K562 (cell line): ENCODE measurements at regions not wholly inside any gene's neighbourhood (a gene's known extent, or its start where the extent isn't known, plus 50 kb on each side); places are given as distances from the start of the nearest gene placed in this dataset.
A peak's percentile ranks its signal among the peaks of the same experiment; 100 is the strongest.

ENCODE experiments used
- ATAC-seq: fragments of 200-7000 bp; cut with Tn5 transposase; 3 replicates; pipeline ENCODE4 v1.9.1; 2020; ENCODE audit warnings: moderate library complexity
- BruUV-seq: library from RNA; stranded (reverse); fragments of 400-500 nt; replicated peaks from 2 replicates; lab custom pipeline; 2021; lab: Mats Ljungman, UMichigan
- CTCF ChIA-PET: fragments of 300-600 bp; formaldehyde crosslinking; extraction: SDS; loops from one replicate; lab custom pipeline; 2021; ENCODE audit warnings: low intra/inter-chr PET ratio; lab: Yijun Ruan, JAX
- POLR2A ChIA-PET: fragments of 300-600, 350-650 bp; sonication (Branson Sonifier 250); formaldehyde crosslinking; extraction: SDS; loops from one replicate; lab custom pipeline; 2021; ENCODE audit warnings: antibody characterized with exemption, inconsistent platforms; lab: Yijun Ruan, JAX
- DNase-seq, 4 experiments: peaks; one replicate each; pipeline versions ENCODE4 v3.0.0 to v3.0.0-alpha.2; 2011 to 2018; ENCODE audit warnings: low spot score in 3 of 4, mixed read lengths in 3 of 4; ENCODE audit errors: extremely low read depth in 1 of 4
- FAIRE-seq: peaks from 2 replicates; lab custom pipeline; 2011; peaks lifted over from hg19 to GRCh38; lab: Jason Lieb, UNC
- H2AFZ ChIP-seq: 2 replicates; pipeline ENCODE4 v1.6.0; 2011; ENCODE audit warnings: low read depth, low read length, control low read depth, inconsistent platforms
- H3K27ac ChIP-seq: fragments of 200-600 bp; 3 replicates; pipeline ENCODE4 v1.8.0; 2011; ENCODE audit warnings: low read depth, mild to moderate bottlenecking, control low read depth, inconsistent platforms, low read length, moderate library complexity, mixed read lengths; ENCODE audit errors: extremely low read depth
- H3K27me3 ChIP-seq, 2 experiments: fragments of 300-600 bp in 1 of 2; 2 replicates in 1 of 2; 3 replicates in 1 of 2; pipeline versions ENCODE4 v1.6.0 to v1.8.0; 2011; ENCODE audit warnings: inconsistent platforms in 2 of 2, low read length in 2 of 2, mild to moderate bottlenecking in 1 of 2, mixed read lengths in 1 of 2, moderate library complexity in 1 of 2; ENCODE audit not compliant: control insufficient read depth in 2 of 2, insufficient read depth in 2 of 2
- H3K36me3 ChIP-seq: fragments of 300-600 bp; 3 replicates; pipeline ENCODE4 v1.8.0; 2011; ENCODE audit warnings: mild to moderate bottlenecking, low read length, inconsistent platforms; ENCODE audit not compliant: control insufficient read depth, insufficient read depth
- H3K4me1 ChIP-seq, 2 experiments: fragments of 200-600 bp in 1 of 2; replicated peaks in 1 of 2; 2 replicates in 1 of 2; 3 replicates in 1 of 2; pipeline versions ENCODE4 v1.5.1 to v1.8.0; 2011; ENCODE audit warnings: inconsistent platforms in 2 of 2, low read length in 2 of 2, mild to moderate bottlenecking in 1 of 2, mixed read lengths in 1 of 2, moderate library complexity in 1 of 2; ENCODE audit not compliant: control insufficient read depth in 2 of 2, insufficient read depth in 2 of 2
- H3K4me2 ChIP-seq: 2 replicates; pipeline ENCODE4 v1.6.1; 2011; ENCODE audit warnings: low read length, control low read depth, inconsistent platforms, mixed read lengths; ENCODE audit not compliant: insufficient read depth
- H3K4me3 ChIP-seq: fragments of 200-600 bp; sonication (generic), shearing (Covaris generic); 2 replicates; pipeline ENCODE4 v1.5.1; 2016; ENCODE audit warnings: control low read depth, inconsistent platforms
- H3K79me2 ChIP-seq: fragments of 200-600 bp; 3 replicates; pipeline ENCODE4 v1.8.0; 2011; ENCODE audit warnings: low read length, inconsistent platforms; ENCODE audit not compliant: control insufficient read depth, insufficient read depth
- H3K9ac ChIP-seq, 2 experiments: 2 replicates each; pipeline versions ENCODE4 v1.6.0 to v1.6.1; 2011; ENCODE audit warnings: low read depth in 2 of 2, low read length in 2 of 2, control low read depth in 1 of 2, inconsistent platforms in 1 of 2, mild to moderate bottlenecking in 1 of 2, mixed read lengths in 1 of 2; ENCODE audit not compliant: insufficient read depth in 1 of 2
- H3K9me1 ChIP-seq: one replicate; pipeline ENCODE4 v1.6.0; 2011; ENCODE audit warnings: inconsistent platforms, mild to moderate bottlenecking, low read length, moderate library complexity; ENCODE audit not compliant: control insufficient read depth, insufficient read depth
- H3K9me3 ChIP-seq: replicated peaks from 2 replicates; pipeline ENCODE4 v1.5.1; 2011; ENCODE audit warnings: low read depth, low read length, inconsistent platforms; ENCODE audit not compliant: control insufficient read depth, insufficient read depth
- H4K20me1 ChIP-seq: replicated peaks from 2 replicates; pipeline ENCODE4 v1.6.1; 2011; ENCODE audit warnings: low read length, inconsistent platforms, mixed read lengths; ENCODE audit not compliant: control insufficient read depth, insufficient read depth
- CTCF ChIP-seq, 3 experiments: IDR thresholded peaks in 2 of 3; conservative IDR thresholded peaks in 1 of 3; 2 replicates each; pipeline ENCODE4 v1.5.1; 2011 to 2012; ENCODE audit warnings: low read length in 3 of 3, mild to moderate bottlenecking in 3 of 3, control low read depth in 2 of 3, improper control_type of control experiment in 1 of 3, inconsistent platforms in 1 of 3, low read depth in 1 of 3, mixed read lengths in 1 of 3, moderate library complexity in 1 of 3; ENCODE audit not compliant: insufficient read depth in 2 of 3
- RAD21 ChIP-seq, 2 experiments: fragments of 250-450 bp in 1 of 2; fragments of 450-650 bp in 1 of 2; sonication (Bioruptor Pico) in 1 of 2; formaldehyde crosslinking in 1 of 2; IDR thresholded peaks in 1 of 2; conservative IDR thresholded peaks in 1 of 2; 2 replicates each; pipeline versions ENCODE4 v1.4.0 to v1.8.0; 2020 to 2022; ENCODE audit warnings: mild to moderate bottlenecking in 2 of 2, moderate library complexity in 1 of 2
- SIN3A ChIP-seq, 2 experiments: fragments of 150-350 bp in 1 of 2; IDR thresholded peaks; 2 replicates each; pipeline ENCODE4 v1.6.1; 2011 to 2016; ENCODE audit warnings: borderline replicate concordance in 2 of 2, low read depth in 2 of 2, low read length in 2 of 2, mild to moderate bottlenecking in 2 of 2, moderate library complexity in 2 of 2; ENCODE audit not compliant: control insufficient read depth in 1 of 2
- SMC3 ChIP-seq: conservative IDR thresholded peaks from 2 replicates; pipeline ENCODE4 v1.6.1; 2011; ENCODE audit warnings: low read depth, low read length, improper control_type of control experiment; ENCODE audit not compliant: insufficient read depth
- STAG1 ChIP-seq: sonication (generic); formaldehyde crosslinking; IDR thresholded peaks from 2 replicates; pipeline ENCODE4 v1.5.0; 2020; ENCODE audit warnings: missing genetic modification reagents, borderline replicate concordance
- ZNF696 ChIP-seq: fragments of 250-450 bp; sonication (Bioruptor Pico); conservative IDR thresholded peaks from 2 replicates; pipeline ENCODE4 v1.4.0; 2020; ENCODE audit warnings: mild to moderate bottlenecking, moderate library complexity
- WGBS: fragments of 100-300 bp; shearing (Covaris generic); methylation state at CpG from one replicate; pipeline ENCODE4 v1.1.6; 2016; ENCODE audit warnings: low coverage, mixed read lengths; ENCODE audit not compliant: insufficient coverage; ENCODE audit errors: missing lambda C conversion rate; 5-methylcytosine and 5-hydroxymethylcytosine counted together
- in situ Hi-C: fragments of 300-500 bp; cut with MboI; formaldehyde crosslinking; loops from 4 replicates; pipeline ENCODE4 v1.15.0; 2018; ENCODE audit warnings: inconsistent platforms, mixed read lengths
- intact Hi-C: fragments of 100-400 bp; cut with micrococcal nuclease; formaldehyde crosslinking; loops from 2 replicates; pipeline ENCODE4 v1.14.2; 2022
- TF ChIP-seq, protein P1 (sequence below), 2 experiments: fragments of 450-650 bp; formaldehyde crosslinking in 1 of 2; IDR thresholded peaks; 2 replicates each; pipeline versions ENCODE4 v1.4.0 to v1.6.1; 2014 to 2020; ENCODE audit warnings: mild to moderate bottlenecking in 2 of 2, borderline replicate concordance in 1 of 2, low read depth in 1 of 2

- no peaks in the 10 kb centered on the region for H4K20me1 ChIP-seq
- H2AFZ ChIP-seq: no peak overlapping the region
- no peaks in the 10 kb centered on the region for H3K36me3 ChIP-seq
- H3K27me3 ChIP-seq: peaks cover 0 to 5% of the 10 kb centered on the region in 2 experiments; a peak in 2 of 5 replicates
- ChIA-PET POLR2A (interaction anchor here (0.6 kb wide), 1 partner anchor 1372 kb away, joined by 3 read pairs; no protein-coding TSS in a partner anchor), CTCF (no interaction called here)
- FAIRE-seq (peak; percentile 57), DNase-seq (peak; percentile 32 to 48 (median 40)), ATAC-seq (peak; percentile 94)
- BruUV-seq: no TSS peak
- TF ChIP-seq, protein P1, sequence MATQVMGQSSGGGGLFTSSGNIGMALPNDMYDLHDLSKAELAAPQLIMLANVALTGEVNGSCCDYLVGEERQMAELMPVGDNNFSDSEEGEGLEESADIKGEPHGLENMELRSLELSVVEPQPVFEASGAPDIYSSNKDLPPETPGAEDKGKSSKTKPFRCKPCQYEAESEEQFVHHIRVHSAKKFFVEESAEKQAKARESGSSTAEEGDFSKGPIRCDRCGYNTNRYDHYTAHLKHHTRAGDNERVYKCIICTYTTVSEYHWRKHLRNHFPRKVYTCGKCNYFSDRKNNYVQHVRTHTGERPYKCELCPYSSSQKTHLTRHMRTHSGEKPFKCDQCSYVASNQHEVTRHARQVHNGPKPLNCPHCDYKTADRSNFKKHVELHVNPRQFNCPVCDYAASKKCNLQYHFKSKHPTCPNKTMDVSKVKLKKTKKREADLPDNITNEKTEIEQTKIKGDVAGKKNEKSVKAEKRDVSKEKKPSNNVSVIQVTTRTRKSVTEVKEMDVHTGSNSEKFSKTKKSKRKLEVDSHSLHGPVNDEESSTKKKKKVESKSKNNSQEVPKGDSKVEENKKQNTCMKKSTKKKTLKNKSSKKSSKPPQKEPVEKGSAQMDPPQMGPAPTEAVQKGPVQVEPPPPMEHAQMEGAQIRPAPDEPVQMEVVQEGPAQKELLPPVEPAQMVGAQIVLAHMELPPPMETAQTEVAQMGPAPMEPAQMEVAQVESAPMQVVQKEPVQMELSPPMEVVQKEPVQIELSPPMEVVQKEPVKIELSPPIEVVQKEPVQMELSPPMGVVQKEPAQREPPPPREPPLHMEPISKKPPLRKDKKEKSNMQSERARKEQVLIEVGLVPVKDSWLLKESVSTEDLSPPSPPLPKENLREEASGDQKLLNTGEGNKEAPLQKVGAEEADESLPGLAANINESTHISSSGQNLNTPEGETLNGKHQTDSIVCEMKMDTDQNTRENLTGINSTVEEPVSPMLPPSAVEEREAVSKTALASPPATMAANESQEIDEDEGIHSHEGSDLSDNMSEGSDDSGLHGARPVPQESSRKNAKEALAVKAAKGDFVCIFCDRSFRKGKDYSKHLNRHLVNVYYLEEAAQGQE (IDR thresholded peaks at IDR 0.05; ENCODE audit: borderline replicate concordance): peak; percentile 42; the same call in 1 of the 2 replicates
- TF ChIP-seq, protein P1 (CRISPR knock-in tag; IDR thresholded peaks at IDR 0.05; ENCODE audit: low read depth): no peak
- TF ChIP-seq SMC3 (peak; percentile 21; the same call in 1 of the 2 replicates), SIN3A (IDR thresholded peaks at IDR 0.05; ENCODE audit: borderline replicate concordance in 2 of 2, control insufficient read depth in 1 of 2, low read depth in 2 of 2, low read length in 2 of 2) (no peak), CTCF (IDR thresholded peaks at IDR 0.05 in 2 of 3, conservative IDR thresholded peaks at IDR 0.05 in 1 of 3; ENCODE audit: insufficient read depth in 2 of 3, low read depth in 1 of 3, low read length in 3 of 3) (peak; percentile 55 to 67 (median 63)), STAG1 (peak; percentile 22; the same call in 1 of the 2 replicates), ZNF696 (no peak), RAD21 (CRISPR knock-in tag; conservative IDR thresholded peaks at IDR 0.05 in 1 of 2, IDR thresholded peaks at IDR 0.05 in 1 of 2) (peak; percentile 35 to 61)
- no peaks in the 10 kb centered on the region for H3K9me3 ChIP-seq
- H3K4me1 ChIP-seq: no peaks in the 10 kb centered on the region
- no peaks in the 10 kb centered on the region for H3K79me2 ChIP-seq
- in situ Hi-C loops (no loop called here), intact Hi-C loops (no loop called here)
- WGBS: 4% methylated on average over 6 of the region's 16 CpGs
- H3K4me2 ChIP-seq: no peak overlapping the region
- H3K4me3 ChIP-seq: no peak overlapping the region
- H3K9ac ChIP-seq: no peak overlapping the region
- H3K27ac ChIP-seq: no peak overlapping the region
- no peaks in the 10 kb centered on the region for H3K9me1 ChIP-seq
Observed at GRCh38 chr17:13114601-13115031, 96.8 kb upstream of the ELAC2 start.
